ENCODE measurements at regions not wholly inside any gene's neighbourhood (a gene's known extent, or its start where the extent isn't known, plus 50 kb on each side); places are given as distances from the start of the nearest gene placed in this dataset.

GRCh38 chr9:78399153-78399552, 102.2 kb downstream of the PSAT1 start:
- no peaks in the 10 kb centered on the region for H3K36me3 ChIP-seq
- H3K27ac ChIP-seq, result no peak overlapping the region
- peaks cover 0 to 5% (median 0%) of the 10 kb centered on the region in 3 donors for H3K27me3 ChIP-seq
- DNase-seq, result no peak
- intact Hi-C loops (cut with DNase I; ENCODE audit: low total_unique reads), result no loop called here
- peaks cover 0 to 11% (median 9%) of the 10 kb centered on the region in 4 donors for H3K9me3 ChIP-seq
- TF ChIP-seq POLR2A (IDR thresholded peaks at IDR 0.05) (no peak), CTCF (IDR thresholded peaks at IDR 0.05) (no peak), EP300 (IDR thresholded peaks at IDR 0.05) (no peak), POLR2AphosphoS5 (IDR thresholded peaks at IDR 0.05) (no peak)
- no peak overlapping the region for H3K4me3 ChIP-seq
- no peaks in the 10 kb centered on the region for H3K4me1 ChIP-seq

- H3K36me3 ChIP-seq, result no peaks in the 10 kb centered on the region
- H3K4me1 ChIP-seq, result no peaks in the 10 kb centered on the region
- peaks cover 0 to 2% (median under 1%) of the 10 kb centered on the region in 4 donors for H3K9me3 ChIP-seq
- TF ChIP-seq POLR2A (IDR thresholded peaks at IDR 0.05) (no peak), EP300 (IDR thresholded peaks at IDR 0.05) (no peak), CTCF (IDR thresholded peaks at IDR 0.05) (no peak), POLR2AphosphoS5 (IDR thresholded peaks at IDR 0.05) (no peak)
- H3K27ac ChIP-seq, result no peak overlapping the region
- peaks cover 0 to 5% (median 0%) of the 10 kb centered on the region in 3 donors for H3K27me3 ChIP-seq
- no peak overlapping the region for H3K4me3 ChIP-seq
- intact Hi-C loops (cut with DNase I; ENCODE audit: low total_unique reads), result no loop called here
- DNase-seq, result no peak
Measured at GRCh38 chr9:78400496-78400895, 103.6 kb downstream of the PSAT1 start.

GRCh38 chr9:78405461-78405860, 108.5 kb downstream of the PSAT1 start:
- 85 to 92% (median 91%) methylated on average over 3 of the region's 3 CpGs for WGBS, 5 donors
- H3K4me3 ChIP-seq, result no peak overlapping the region
- H3K27me3 ChIP-seq, result no peaks in the 10 kb centered on the region
- no peak for TF ChIP-seq EP300 (IDR thresholded peaks at IDR 0.05)
- TF ChIP-seq POLR2AphosphoS5 (IDR thresholded peaks at IDR 0.05), result no peak
- TF ChIP-seq POLR2A (IDR thresholded peaks at IDR 0.05), result no peak
- TF ChIP-seq CTCF (IDR thresholded peaks at IDR 0.05), result no peak
- no peaks in the 10 kb centered on the region for H3K9me3 ChIP-seq
- intact Hi-C loops (cut with DNase I; ENCODE audit: low total_unique reads), result no loop called here
- no peaks in the 10 kb centered on the region for H3K36me3 ChIP-seq
- no peak overlapping the region for H3K27ac ChIP-seq
- no peak for DNase-seq
- no peaks in the 10 kb centered on the region for H3K4me1 ChIP-seq

- no peak for TF ChIP-seq POLR2A (IDR thresholded peaks at IDR 0.05)
- TF ChIP-seq POLR2AphosphoS5 (IDR thresholded peaks at IDR 0.05), result no peak
- no peak for TF ChIP-seq CTCF (IDR thresholded peaks at IDR 0.05)
- TF ChIP-seq EP300 (IDR thresholded peaks at IDR 0.05), result no peak
- Histone ChIP-seq H3K27ac (no peak overlapping the region), H3K36me3 (no peaks in the 10 kb centered on the region), H3K4me3 (no peak overlapping the region), H3K9me3 (no peaks in the 10 kb centered on the region), H3K4me1 (no peaks in the 10 kb centered on the region), H3K27me3 (no peaks in the 10 kb centered on the region)
- WGBS, 5 donors, result 80 to 98% (median 91%) methylated on average over 1 of the region's 1 CpG
- no peak for DNase-seq
- intact Hi-C loops (cut with DNase I; ENCODE audit: low total_unique reads), result no loop called here
Measured at GRCh38 chr9:78406146-78406545, 109.2 kb downstream of the PSAT1 start.

All from stomach (tissue), 8 donors.